HG03565 (cell line): ENCODE measurements at regions not wholly inside any gene's neighbourhood (a gene's known extent, or its start where the extent isn't known, plus 50 kb on each side); places are given as distances from the start of the nearest gene placed in this dataset.
"Not testable (repeated sequence)": the region's sequence is repeated elsewhere in the genome, so short reads cannot be mapped to it uniquely, and the experiment has no call there.

Experiments used
- ATAC-seq: cut with Tn5 transposase; IDR thresholded peaks from one replicate; pipeline ENCODE4 v1.9.1; 2021; ENCODE audit warnings: mild to moderate bottlenecking, moderate library complexity; ENCODE audit not compliant: unreplicated experiment

DNA sequence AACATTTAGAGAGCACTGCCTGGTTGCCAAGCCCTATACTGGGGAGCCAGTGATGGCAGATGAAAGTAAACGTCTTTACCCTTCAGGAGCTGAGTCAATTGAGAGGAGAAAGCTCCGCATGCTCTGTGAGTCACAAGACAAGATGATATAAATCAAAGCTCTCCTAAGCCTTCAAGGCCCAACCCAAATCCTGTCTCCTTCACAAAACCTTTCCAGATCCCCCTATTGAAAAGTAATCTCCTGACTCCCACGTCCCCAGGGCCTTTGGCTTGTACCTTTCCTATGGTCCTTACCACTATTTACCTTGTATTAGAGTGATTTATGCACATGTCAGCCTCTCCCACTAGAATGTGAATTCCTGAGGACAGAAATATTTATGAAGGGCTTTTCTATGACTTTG is 230.1 kb upstream of the TENM4 start:
- no peak for ATAC-seq

DNA sequence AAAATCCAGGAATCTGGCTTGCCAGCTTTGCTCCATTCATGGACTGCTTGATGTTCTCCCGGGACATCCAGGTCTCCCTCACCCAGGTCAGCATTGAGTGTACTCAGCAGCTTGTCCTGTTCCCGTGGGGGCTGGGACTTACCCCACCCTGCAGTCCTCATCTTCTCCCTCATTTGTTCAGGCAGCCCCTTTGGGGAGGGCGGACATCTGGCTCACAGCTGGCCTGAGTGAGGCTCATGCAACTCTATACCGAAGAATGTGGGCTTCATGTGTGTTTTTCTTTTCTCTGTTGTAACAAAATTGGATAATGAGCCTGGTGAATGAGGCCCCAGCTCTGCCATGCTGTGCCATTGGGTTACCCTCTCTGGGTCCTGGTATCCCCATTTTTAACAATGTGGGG is 227.7 kb upstream of the TENM4 start:
- no peak for ATAC-seq

- no peak for ATAC-seq
These were observed 226.6 kb upstream of the TENM4 start for GRCh38 chr11:79667380-79667779.

GRCh38 chr11:79663017-79663416 is 222.2 kb upstream of the TENM4 start:
- no peak for ATAC-seq

GRCh38 chr11:79661373-79661772 is 220.5 kb upstream of the TENM4 start:
- ATAC-seq: no peak

GRCh38 chr11:79648766-79649520 is 208.1 kb upstream of the TENM4 start:
- ATAC-seq: no peak

DNA sequence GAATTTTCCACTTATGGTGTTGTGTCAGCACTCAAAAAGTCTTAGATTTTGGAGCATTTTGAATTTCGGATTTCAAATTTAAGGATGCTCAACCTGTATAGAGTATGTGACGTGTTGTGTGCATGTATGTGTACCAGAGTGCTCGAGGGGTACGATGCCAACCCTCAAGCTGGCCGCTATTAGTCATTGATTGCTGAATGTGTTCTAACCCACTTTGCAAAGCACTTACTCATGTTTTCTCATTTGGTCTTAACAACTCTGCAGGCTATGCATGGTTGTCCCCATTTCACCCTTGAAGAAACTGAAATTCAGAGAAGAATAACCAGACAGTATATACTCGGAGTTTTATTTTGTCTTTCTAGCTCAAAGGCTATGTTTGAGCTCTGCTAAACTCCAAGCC is 196.4 kb upstream of the TENM4 start:
- ATAC-seq: no peak

GRCh38 chr11:79634905-79635304 is 194.1 kb upstream of the TENM4 start:
- no peak for ATAC-seq

DNA sequence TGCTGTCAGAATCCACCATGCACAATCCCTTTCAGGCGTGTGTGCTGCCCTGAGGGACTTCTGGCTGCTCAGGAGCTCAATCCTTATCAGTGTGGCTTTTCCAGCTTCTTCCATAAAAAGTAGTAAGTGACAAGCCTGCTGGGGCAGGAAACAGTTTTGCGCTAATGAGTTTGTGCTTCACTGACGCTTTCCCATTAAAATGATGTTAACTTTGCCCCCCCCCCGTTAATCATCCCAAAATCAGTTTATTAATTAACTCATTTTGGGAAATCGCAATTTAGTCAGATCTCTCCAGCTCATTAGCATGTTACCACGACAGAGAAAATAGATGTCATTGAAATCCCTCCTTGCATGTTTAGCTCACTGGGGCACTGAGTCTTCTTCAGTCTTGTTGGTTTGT is 186.5 kb upstream of the TENM4 start:
- no peak for ATAC-seq

DNA sequence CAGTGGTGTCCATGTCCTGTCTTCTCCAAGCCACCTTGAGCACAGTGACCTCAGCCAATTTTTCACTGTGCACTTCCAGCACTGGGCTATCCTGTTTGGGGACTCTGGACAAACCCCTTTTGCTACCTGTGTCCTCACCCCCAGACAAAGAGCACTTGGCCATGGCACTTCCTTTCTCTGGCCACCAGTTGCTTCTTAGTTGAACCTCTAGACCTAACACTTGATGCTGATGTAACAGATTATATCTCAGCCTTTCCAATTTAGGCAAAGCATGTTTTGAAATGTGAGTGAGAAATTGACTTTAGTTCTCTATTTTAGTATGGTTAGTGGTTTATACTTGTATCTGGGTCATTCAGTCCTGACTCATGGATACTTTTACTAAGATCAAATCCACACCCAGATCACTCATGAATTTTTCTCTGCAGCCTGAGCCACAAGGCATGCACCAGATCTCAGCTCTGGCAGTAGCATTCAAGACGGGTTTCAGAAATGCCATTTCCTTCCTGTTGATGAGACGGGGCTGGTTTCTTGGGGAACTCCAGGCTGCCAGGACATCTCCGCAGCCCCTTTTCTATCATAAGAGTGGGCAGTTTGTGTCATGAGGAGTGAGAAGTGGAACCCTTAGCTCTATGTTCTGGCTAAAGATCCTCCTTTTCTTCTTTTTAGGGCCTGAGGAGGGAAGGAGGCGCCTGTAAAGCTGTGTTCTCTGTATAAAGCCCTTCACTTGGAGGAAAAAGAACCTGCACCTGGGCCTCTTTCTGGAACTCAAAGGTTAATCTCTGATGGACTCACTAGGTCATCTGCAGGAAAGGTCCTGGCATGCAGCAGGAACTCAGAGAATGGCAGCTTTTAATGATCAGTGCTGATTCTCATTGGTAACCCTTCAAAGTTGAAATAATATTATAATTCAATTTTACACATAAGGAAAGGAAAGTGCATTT is 185.6 kb upstream of the TENM4 start:
- ATAC-seq: no peak

GRCh38 chr11:79623375-79623774 is 182.5 kb upstream of the TENM4 start:
- ATAC-seq: no peak

GRCh38 chr11:79617561-79617960 is 176.7 kb upstream of the TENM4 start:
- no peak for ATAC-seq

DNA sequence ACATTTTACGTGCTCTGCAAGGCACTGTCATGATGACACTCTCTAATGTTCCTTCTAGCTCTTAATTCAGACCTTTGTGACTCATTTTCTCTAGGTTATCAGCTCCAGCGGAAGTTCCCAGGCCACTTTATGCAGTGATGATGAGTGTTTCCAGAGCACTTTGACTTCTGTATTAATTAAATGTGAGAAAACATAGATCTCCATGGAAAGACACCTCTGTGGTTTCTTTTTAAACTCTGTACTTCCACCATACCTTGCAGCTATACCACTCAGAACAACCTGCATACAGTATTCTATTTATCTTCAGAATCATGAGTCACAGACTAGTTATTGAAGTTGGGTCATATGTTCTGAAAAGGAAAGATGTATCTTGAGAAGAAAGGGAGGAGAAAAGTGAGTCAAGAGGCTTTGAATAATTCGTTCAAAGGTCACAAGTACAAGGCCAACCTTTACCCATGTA is 175.6 kb upstream of the TENM4 start:
- ATAC-seq: no peak

GRCh38 chr11:79615425-79615824 is 174.6 kb upstream of the TENM4 start:
- no peak for ATAC-seq

DNA sequence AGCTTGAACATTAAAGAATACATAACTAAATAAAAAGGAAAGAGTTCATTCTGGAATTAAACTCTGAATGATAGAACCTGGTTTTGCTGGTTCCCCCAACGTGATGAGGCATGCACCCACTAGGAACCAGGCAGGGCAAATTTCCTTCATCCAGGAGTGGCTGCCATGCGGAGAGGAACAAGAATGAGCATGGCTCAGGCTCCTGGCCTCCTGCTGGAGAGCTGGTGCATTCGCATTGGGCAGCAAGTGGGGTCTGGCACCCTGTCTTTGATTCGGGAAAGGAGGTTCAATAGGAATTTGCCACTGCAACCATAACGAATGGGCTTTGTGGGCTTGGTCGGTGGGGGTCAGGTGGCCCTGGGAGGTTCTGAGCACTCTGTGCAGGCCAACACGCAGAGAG is 169.8 kb upstream of the TENM4 start:
- no peak for ATAC-seq

DNA sequence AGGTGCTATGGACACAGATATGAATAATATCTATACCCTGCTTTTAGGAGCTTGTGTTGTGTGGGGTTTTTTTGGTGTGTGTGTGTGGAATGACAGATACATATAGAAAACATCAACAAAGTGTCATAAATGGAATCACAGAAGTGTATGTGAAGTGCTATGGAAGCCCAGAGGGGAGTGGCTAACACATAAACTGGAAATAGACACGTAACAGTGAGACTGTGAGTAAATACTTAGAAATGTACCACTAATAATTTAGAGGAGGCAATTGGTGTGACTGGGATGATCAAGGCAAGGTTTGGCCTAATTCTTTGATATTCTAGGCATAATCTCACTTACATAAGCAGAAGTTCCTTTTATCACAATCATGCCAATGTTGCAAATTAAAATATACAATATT is 169.3 kb upstream of the TENM4 start:
- no peak for ATAC-seq

DNA sequence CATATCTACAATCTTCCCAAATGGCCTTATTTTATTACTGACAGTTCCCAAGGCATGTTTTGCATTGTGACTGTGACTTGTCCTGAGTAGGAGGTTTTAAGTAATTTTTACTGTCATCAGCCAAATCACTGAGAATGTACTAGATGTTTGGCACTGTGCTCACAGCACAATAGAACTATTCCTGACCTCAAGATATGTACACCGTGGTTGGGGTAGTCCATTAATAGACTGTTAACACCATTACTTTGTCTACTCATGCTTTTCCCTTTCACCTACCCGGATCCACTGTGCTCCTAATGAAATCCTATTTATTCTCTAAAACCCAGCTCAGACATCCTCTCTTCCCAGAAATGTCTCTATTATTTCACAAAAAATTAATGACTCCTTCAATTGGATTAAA is 168.7 kb upstream of the TENM4 start:
- no peak for ATAC-seq

DNA sequence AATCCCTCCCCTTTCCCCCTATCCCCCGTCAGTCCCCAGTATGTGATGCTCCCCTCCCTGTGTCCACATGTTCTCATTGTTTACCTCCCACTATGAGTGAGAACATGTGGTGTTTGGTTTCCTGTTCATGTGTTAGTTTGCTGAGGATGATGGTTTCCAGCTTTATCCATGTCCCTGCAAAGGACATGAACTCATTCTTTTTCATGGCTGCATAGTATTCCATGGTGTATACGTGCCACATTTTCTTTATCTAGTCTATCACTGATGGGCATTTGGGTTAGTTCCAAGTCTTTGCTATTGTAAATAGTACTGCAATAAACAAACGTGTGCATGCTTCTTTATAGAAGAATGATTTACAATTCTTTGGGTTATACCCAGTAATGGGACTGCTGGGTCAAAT is 165.6 kb upstream of the TENM4 start:
- not testable (repeated sequence) for ATAC-seq

DNA sequence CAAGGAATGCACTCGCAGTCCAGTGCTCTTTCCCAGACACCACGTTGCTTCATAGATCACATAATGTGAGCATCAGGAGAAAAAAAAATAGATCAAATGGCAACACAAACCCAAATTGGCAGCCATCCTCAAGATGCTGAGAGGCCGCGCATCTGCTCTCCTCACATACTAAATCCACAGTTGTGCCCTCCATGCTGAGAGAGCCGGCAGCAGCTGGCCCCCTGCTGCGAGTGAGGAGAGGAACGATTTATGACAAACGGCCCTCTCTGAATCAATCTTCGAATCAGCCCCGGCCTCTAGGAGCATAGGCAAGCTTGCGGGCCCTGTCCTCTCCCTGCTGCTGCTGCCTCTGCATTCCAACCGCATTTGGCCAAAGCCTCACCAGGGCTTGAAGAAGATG is 159.9 kb upstream of the TENM4 start:
- no peak for ATAC-seq

DNA sequence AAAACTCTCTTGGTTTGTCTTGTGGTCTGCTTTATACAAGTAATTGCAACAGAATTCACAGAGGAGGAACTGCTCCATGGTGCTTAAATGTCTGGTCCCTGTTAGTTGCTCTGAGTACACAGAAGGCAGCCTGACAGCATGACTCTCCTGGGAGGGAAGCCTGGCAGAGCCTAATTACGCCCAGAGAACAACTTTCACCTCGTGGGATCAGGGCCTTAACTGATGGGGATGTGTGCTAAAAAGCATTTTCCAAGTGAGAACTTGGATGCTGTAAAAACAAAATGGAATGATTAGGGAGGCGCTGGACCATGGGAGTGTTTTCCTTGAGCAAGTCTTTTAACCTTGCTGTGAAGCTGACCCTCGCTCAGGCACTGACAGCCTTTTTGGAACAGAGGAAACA is 154.0 kb upstream of the TENM4 start:
- ATAC-seq: no peak

- no peak for ATAC-seq
These were observed 152.0 kb upstream of the TENM4 start for GRCh38 chr11:79592824-79593223.

DNA sequence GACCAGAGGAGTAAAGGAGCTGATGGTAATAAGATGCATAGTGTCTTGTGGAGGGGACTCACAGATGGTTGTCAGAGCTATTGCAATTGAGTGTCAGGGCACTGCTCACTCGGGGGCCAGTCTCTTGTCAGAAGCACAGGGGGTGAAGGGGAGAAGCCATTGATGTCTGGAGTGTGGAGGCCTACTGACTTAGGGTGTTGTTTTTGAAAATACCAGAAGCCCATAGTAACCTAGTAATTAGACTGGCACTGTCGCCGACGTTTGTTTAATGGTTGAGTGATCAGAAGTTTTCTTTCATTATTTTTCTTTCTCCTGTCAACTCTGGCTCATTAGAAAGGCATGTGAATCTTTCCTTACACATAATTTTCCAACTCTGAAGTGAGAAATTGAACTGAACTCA is 151.6 kb upstream of the TENM4 start:
- no peak for ATAC-seq
